HG03095 (cell line): ENCODE measurements at regions not wholly inside any gene's neighbourhood (a gene's known extent, or its start where the extent isn't known, plus 50 kb on each side); places are given as distances from the start of the nearest gene placed in this dataset.

Experiments
- ATAC-seq: cut with Tn5 transposase; IDR thresholded peaks from one replicate; pipeline ENCODE4 v1.9.1; 2021; ENCODE audit warnings: moderate library complexity; ENCODE audit not compliant: unreplicated experiment

- no peak for ATAC-seq
Measured at GRCh38 chr18:10056506-10056905, 142.7 kb downstream of the VAPA start.

GRCh38 chr18:10057401-10057893 is 143.6 kb downstream of the VAPA start:
- ATAC-seq = no peak

- no peak for ATAC-seq
Measured at GRCh38 chr18:10057894-10058791, 144.3 kb downstream of the VAPA start.

- no peak for ATAC-seq
Measured at GRCh38 chr18:10059610-10060468, 146.0 kb downstream of the VAPA start.

GRCh38 chr18:10060469-10060782 is 146.6 kb downstream of the VAPA start:
- no peak for ATAC-seq

GRCh38 chr18:10060841-10061240 is 147.0 kb downstream of the VAPA start:
- no peak for ATAC-seq

- no peak for ATAC-seq
Measured at GRCh38 chr18:10061566-10062140, 147.8 kb downstream of the VAPA start.

GRCh38 chr18:10062302-10063300 is 148.8 kb downstream of the VAPA start:
- no peak for ATAC-seq

- no peak for ATAC-seq
Measured at GRCh38 chr18:10063489-10063888, 149.7 kb downstream of the VAPA start.

- no peak for ATAC-seq
Measured at GRCh38 chr18:10064267-10064666, 150.5 kb downstream of the VAPA start.

- no peak for ATAC-seq
Measured at GRCh38 chr18:10065296-10065695, 151.5 kb downstream of the VAPA start.

GRCh38 chr18:10067670-10068659 is 154.1 kb downstream of the VAPA start:
- no peak for ATAC-seq

- ATAC-seq = no peak
Measured at GRCh38 chr18:10068766-10069567, 155.2 kb downstream of the VAPA start.

- no peak for ATAC-seq
Measured at GRCh38 chr18:10070561-10071000, 156.8 kb downstream of the VAPA start.

GRCh38 chr18:10072671-10073175 is 158.9 kb downstream of the VAPA start:
- ATAC-seq = no peak

GRCh38 chr18:10074110-10074509 is 160.3 kb downstream of the VAPA start:
- no peak for ATAC-seq

GRCh38 chr18:10074728-10075127 is 160.9 kb downstream of the VAPA start:
- no peak for ATAC-seq

GRCh38 chr18:10076502-10077030 is 162.8 kb downstream of the VAPA start:
- ATAC-seq = no peak
